Testis (tissue), 2 donors: ENCODE measurements at regions not wholly inside any gene's neighbourhood (a gene's known extent, or its start where the extent isn't known, plus 50 kb on each side); places are given as distances from the start of the nearest gene placed in this dataset.

Experiments
- CTCF ChIP-seq, 3 experiments: fragments of 450-650 bp in 2 of 3; fragments of 200-600 bp in 1 of 3; sonication (generic) in 1 of 3; IDR thresholded peaks; one replicate each; pipeline ENCODE4 v1.5.1; 2016 to 2019; ENCODE audit warnings: antibody characterized with exemption in 3 of 3, mild to moderate bottlenecking in 2 of 3, moderate library complexity in 1 of 3
- POLR2A ChIP-seq: fragments of 450-650 bp; IDR thresholded peaks from one replicate; pipeline ENCODE4 v1.6.1; 2017; ENCODE audit warnings: antibody characterized with exemption, mild to moderate bottlenecking, moderate library complexity

- no peak for TF ChIP-seq CTCF (IDR thresholded peaks at IDR 0.05)
- TF ChIP-seq POLR2A, result no peak
These were observed 862.7 kb upstream of the SEMA6D start for GRCh38 chr15:46854564-46854963.
